HEK293 (cell line): ENCODE measurements at regions not wholly inside any gene's neighbourhood (a gene's known extent, or its start where the extent isn't known, plus 50 kb on each side); places are given as distances from the start of the nearest gene placed in this dataset.

ENCODE experiments used
- FEZF1 ChIP-seq: fragments of 450-650 bp; formaldehyde crosslinking; IDR thresholded peaks from 2 replicates; pipeline ENCODE4 v1.5.1; 2016; ENCODE audit warnings: missing biosample characterization, missing genetic modification characterization
- PRDM1 ChIP-seq: fragments of 450-650 bp; formaldehyde crosslinking; IDR thresholded peaks from 2 replicates; pipeline ENCODE4; 2016; ENCODE audit warnings: missing biosample characterization, missing genetic modification characterization
- ZBTB7A ChIP-seq: fragments of 450-650 bp; formaldehyde crosslinking; IDR thresholded peaks from 2 replicates; pipeline ENCODE4 v1.5.1; 2016; ENCODE audit warnings: low read depth, missing biosample characterization, missing genetic modification characterization
- ZFP37 ChIP-seq: fragments of 450-650 bp; formaldehyde crosslinking; IDR thresholded peaks from 2 replicates; pipeline ENCODE4 v1.5.1; 2016; ENCODE audit warnings: missing biosample characterization, missing genetic modification characterization
- TF ChIP-seq, protein P1 (sequence below): fragments of 450-650 bp; formaldehyde crosslinking; IDR thresholded peaks from 2 replicates; pipeline ENCODE4 v1.5.1; 2016; ENCODE audit warnings: missing biosample characterization, missing genetic modification characterization

DNA sequence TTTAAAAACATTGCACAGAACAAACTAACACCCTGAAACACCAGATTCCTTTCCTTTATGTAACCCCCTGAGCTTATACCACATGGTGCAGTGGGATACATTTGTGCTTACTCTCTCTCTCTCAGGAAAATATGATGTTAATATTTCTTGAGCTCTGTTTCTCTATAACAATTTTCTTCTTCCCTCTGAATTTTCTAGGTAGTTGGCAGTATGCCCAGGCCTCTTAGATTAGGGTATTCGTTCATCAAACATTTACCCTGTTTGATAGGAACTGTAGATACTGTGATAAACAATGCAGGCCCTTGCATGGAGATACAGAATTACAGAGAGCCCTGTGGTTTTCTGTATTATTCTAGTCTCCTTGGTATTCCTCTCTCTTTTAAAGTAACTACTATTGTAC, 567.8 kb downstream of the IPMK start:
- TF ChIP-seq, protein P1, sequence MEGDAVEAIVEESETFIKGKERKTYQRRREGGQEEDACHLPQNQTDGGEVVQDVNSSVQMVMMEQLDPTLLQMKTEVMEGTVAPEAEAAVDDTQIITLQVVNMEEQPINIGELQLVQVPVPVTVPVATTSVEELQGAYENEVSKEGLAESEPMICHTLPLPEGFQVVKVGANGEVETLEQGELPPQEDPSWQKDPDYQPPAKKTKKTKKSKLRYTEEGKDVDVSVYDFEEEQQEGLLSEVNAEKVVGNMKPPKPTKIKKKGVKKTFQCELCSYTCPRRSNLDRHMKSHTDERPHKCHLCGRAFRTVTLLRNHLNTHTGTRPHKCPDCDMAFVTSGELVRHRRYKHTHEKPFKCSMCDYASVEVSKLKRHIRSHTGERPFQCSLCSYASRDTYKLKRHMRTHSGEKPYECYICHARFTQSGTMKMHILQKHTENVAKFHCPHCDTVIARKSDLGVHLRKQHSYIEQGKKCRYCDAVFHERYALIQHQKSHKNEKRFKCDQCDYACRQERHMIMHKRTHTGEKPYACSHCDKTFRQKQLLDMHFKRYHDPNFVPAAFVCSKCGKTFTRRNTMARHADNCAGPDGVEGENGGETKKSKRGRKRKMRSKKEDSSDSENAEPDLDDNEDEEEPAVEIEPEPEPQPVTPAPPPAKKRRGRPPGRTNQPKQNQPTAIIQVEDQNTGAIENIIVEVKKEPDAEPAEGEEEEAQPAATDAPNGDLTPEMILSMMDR = no peak
- TF ChIP-seq PRDM1 (tag by site-specific recombination) (no peak), FEZF1 (tag by site-specific recombination) (no peak), ZFP37 (tag by site-specific recombination) (no peak), ZBTB7A (tag by site-specific recombination) (no peak)
